ENCODE measurements at regions not wholly inside any gene's neighbourhood (a gene's known extent, or its start where the extent isn't known, plus 50 kb on each side); places are given as distances from the start of the nearest gene placed in this dataset.

- Histone ChIP-seq H3K9me1 (ENCODE audit: control insufficient read depth, extremely low read depth, insufficient read depth, low read length) (no peaks in the 10 kb centered on the region), H4K20me1 (ENCODE audit: control insufficient read depth, extremely low read depth, insufficient read depth, low read length) (no peaks in the 10 kb centered on the region), H3K79me2 (ENCODE audit: control insufficient read depth, insufficient read depth, low read length) (no peaks in the 10 kb centered on the region), H3K4me1 (ENCODE audit: control insufficient read depth, extremely low read depth, insufficient read depth, low read length) (peaks cover 12% of the 10 kb centered on the region), H3K27me3 (ENCODE audit: control insufficient read depth, extremely low read depth, insufficient read depth, low read length) (no peaks in the 10 kb centered on the region), H3K9me3 (ENCODE audit: control insufficient read depth, low read depth, low read length) (no peaks in the 10 kb centered on the region), H3K4me3 (ENCODE audit: control insufficient read depth in 2 of 3, extremely low read depth in 1 of 3, insufficient read depth in 2 of 3, low read depth in 1 of 3, low read length in 3 of 3) (no peak overlapping the region), H3K4me2 (ENCODE audit: control insufficient read depth, extremely low read depth, insufficient read depth, low read depth, low read length) (no peak overlapping the region), H3K9ac (ENCODE audit: control insufficient read depth, extremely low read depth, insufficient read depth, low read length) (no peak overlapping the region), H3K36me3 (ENCODE audit: control insufficient read depth in 2 of 2, extremely low read depth in 1 of 2, insufficient read depth in 2 of 2, low read length in 2 of 2) (no peaks in the 10 kb centered on the region), H2AFZ (ENCODE audit: control insufficient read depth, low read length) (no peak overlapping the region), H3K27ac (ENCODE audit: control insufficient read depth, insufficient read depth, low read length) (no peak overlapping the region)
- TF ChIP-seq, protein P1, sequence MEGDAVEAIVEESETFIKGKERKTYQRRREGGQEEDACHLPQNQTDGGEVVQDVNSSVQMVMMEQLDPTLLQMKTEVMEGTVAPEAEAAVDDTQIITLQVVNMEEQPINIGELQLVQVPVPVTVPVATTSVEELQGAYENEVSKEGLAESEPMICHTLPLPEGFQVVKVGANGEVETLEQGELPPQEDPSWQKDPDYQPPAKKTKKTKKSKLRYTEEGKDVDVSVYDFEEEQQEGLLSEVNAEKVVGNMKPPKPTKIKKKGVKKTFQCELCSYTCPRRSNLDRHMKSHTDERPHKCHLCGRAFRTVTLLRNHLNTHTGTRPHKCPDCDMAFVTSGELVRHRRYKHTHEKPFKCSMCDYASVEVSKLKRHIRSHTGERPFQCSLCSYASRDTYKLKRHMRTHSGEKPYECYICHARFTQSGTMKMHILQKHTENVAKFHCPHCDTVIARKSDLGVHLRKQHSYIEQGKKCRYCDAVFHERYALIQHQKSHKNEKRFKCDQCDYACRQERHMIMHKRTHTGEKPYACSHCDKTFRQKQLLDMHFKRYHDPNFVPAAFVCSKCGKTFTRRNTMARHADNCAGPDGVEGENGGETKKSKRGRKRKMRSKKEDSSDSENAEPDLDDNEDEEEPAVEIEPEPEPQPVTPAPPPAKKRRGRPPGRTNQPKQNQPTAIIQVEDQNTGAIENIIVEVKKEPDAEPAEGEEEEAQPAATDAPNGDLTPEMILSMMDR (optimal IDR thresholded peaks at IDR 0.05 in 1 of 3, IDR thresholded peaks at IDR 0.05 in 1 of 3, conservative IDR thresholded peaks at IDR 0.05 in 1 of 3; ENCODE audit: extremely low read depth in 1 of 3, insufficient read depth in 2 of 3, low read length in 3 of 3): no peak
- TF ChIP-seq EZH2 (IDR thresholded peaks at IDR 0.05; ENCODE audit: low read length): no peak
- dilution Hi-C loops (cut with MboI; ENCODE audit: extremely low pct_ligation_motif_present, low sequenced_read_pairs): no loop called here
- DNase-seq (ENCODE audit: low read depth, low spot score): no peak
- no peak for FAIRE-seq
These were observed 105.7 kb upstream of the SEC61G start for GRCh38 chr7:54864663-54865062.

DNA sequence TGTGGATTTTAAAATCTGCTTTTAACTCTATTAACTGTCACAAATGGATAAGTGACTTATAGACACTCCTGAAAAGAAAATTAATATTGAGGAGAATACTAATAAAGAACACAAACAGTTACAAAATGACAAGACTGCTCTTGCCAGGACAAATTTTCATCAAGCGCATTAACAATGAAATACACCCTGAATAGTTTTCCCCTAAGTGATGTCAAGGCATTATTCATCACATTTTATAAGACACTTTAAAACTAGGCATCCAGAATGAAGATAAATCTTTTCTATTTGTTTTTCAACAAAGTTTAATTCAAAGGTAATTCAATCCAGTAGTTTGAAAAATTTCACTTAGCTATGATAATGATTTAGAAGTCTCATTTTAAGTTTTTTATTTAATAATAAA lies 110.5 kb upstream of the SEC61G start:
- Histone ChIP-seq H2AFZ (ENCODE audit: control insufficient read depth, low read length) (no peak overlapping the region), H3K27ac (ENCODE audit: control insufficient read depth, insufficient read depth, low read length) (no peak overlapping the region), H3K4me3 (ENCODE audit: control insufficient read depth in 2 of 3, extremely low read depth in 1 of 3, insufficient read depth in 2 of 3, low read depth in 1 of 3, low read length in 3 of 3) (no peak overlapping the region), H3K4me2 (ENCODE audit: control insufficient read depth, extremely low read depth, insufficient read depth, low read depth, low read length) (no peak overlapping the region), H3K4me1 (ENCODE audit: control insufficient read depth, extremely low read depth, insufficient read depth, low read length) (no peaks in the 10 kb centered on the region), H3K36me3 (ENCODE audit: control insufficient read depth in 2 of 2, extremely low read depth in 1 of 2, insufficient read depth in 2 of 2, low read length in 2 of 2) (no peaks in the 10 kb centered on the region), H3K9ac (ENCODE audit: control insufficient read depth, extremely low read depth, insufficient read depth, low read length) (no peak overlapping the region), H3K9me1 (ENCODE audit: control insufficient read depth, extremely low read depth, insufficient read depth, low read length) (no peaks in the 10 kb centered on the region), H3K9me3 (ENCODE audit: control insufficient read depth, low read depth, low read length) (no peaks in the 10 kb centered on the region), H3K27me3 (ENCODE audit: control insufficient read depth, extremely low read depth, insufficient read depth, low read length) (no peaks in the 10 kb centered on the region), H3K79me2 (ENCODE audit: control insufficient read depth, insufficient read depth, low read length) (no peaks in the 10 kb centered on the region), H4K20me1 (ENCODE audit: control insufficient read depth, extremely low read depth, insufficient read depth, low read length) (no peaks in the 10 kb centered on the region)
- DNase-seq (ENCODE audit: low read depth, low spot score) (no peak), FAIRE-seq (no peak)
- TF ChIP-seq, protein P1 (optimal IDR thresholded peaks at IDR 0.05 in 1 of 3, IDR thresholded peaks at IDR 0.05 in 1 of 3, conservative IDR thresholded peaks at IDR 0.05 in 1 of 3; ENCODE audit: extremely low read depth in 1 of 3, insufficient read depth in 2 of 3, low read length in 3 of 3): no peak
- TF ChIP-seq EZH2 (IDR thresholded peaks at IDR 0.05; ENCODE audit: low read length): no peak
- dilution Hi-C loops (cut with MboI; ENCODE audit: extremely low pct_ligation_motif_present, low sequenced_read_pairs): no loop called here
